HepG2 (cell line): ENCODE measurements at regions not wholly inside any gene's neighbourhood (a gene's known extent, or its start where the extent isn't known, plus 50 kb on each side); places are given as distances from the start of the nearest gene placed in this dataset.

Experiments
- ATAC-seq: fragments of 200-7000 bp; cut with Tn5 transposase; 3 replicates; pipeline ENCODE4 v1.9.1; 2020; ENCODE audit warnings: mild to moderate bottlenecking, moderate library complexity
- BruUV-seq: library from RNA; stranded (reverse); fragments of 400-500 nt; replicated peaks from 2 replicates; lab custom pipeline; 2021; lab: Mats Ljungman, UMichigan
- CTCF ChIA-PET: fragments of 300-600 bp; formaldehyde crosslinking; extraction: SDS; loops from one replicate; lab custom pipeline; 2021; ENCODE audit warnings: low total read pairs, inconsistent platforms, low intra/inter-chr PET ratio; lab: Yijun Ruan, JAX
- POLR2A ChIA-PET: fragments of 350-600 bp; sonication (Branson Sonifier 250); formaldehyde crosslinking; loops from one replicate; lab custom pipeline; 2020; ENCODE audit warnings: antibody characterized with exemption, inconsistent platforms; lab: Yijun Ruan, JAX
- DNase-seq: peaks from one replicate; pipeline ENCODE4 v3.0.0-alpha.2; 2015; ENCODE audit warnings: low spot score
- FAIRE-seq: peaks from 3 replicates; lab custom pipeline; 2011; peaks lifted over from hg19 to GRCh38; lab: Jason Lieb, UNC
- H2AFZ ChIP-seq: one replicate; pipeline ENCODE4 v1.6.1; 2011; ENCODE audit warnings: low read length, inconsistent platforms
- H3K27ac ChIP-seq: fragments of 300-600 bp; 3 replicates; pipeline ENCODE4 v1.8.0; 2011; ENCODE audit warnings: mixed run types, mild to moderate bottlenecking, mixed read lengths, low read length, inconsistent platforms; ENCODE audit not compliant: insufficient read depth; ENCODE audit errors: extremely low read length
- H3K27me3 ChIP-seq, 2 experiments: fragments of 200-600 bp in 1 of 2; 2 replicates in 1 of 2; 3 replicates in 1 of 2; pipeline versions ENCODE4 v1.6.0 to v1.8.0; 2011; ENCODE audit warnings: low read length in 2 of 2, mild to moderate bottlenecking in 2 of 2, moderate library complexity in 2 of 2, inconsistent platforms in 1 of 2; ENCODE audit not compliant: insufficient read depth in 2 of 2, control insufficient read depth in 1 of 2
- H3K36me3 ChIP-seq, 2 experiments: fragments of 200-600 bp in 1 of 2; replicated peaks in 1 of 2; 2 replicates in 1 of 2; 3 replicates in 1 of 2; pipeline versions ENCODE4 v1.5.1 to v1.8.0; 2011; ENCODE audit warnings: low read length in 2 of 2, inconsistent platforms in 1 of 2; ENCODE audit not compliant: insufficient read depth in 2 of 2, control insufficient read depth in 1 of 2
- H3K4me1 ChIP-seq: 2 replicates; pipeline ENCODE4 v1.5.1; 2012; ENCODE audit warnings: low read length, inconsistent platforms; ENCODE audit not compliant: insufficient read depth
- H3K4me2 ChIP-seq: 2 replicates; pipeline ENCODE4 v1.6.0; 2011; ENCODE audit warnings: low read depth, low read length, inconsistent platforms
- H3K4me3 ChIP-seq, 3 experiments: fragments of 200-600 bp in 1 of 3; sonication (generic), shearing (Covaris generic) in 1 of 3; replicated peaks in 1 of 3; 2 replicates each; pipeline ENCODE4 v1.5.1; 2011 to 2016; ENCODE audit warnings: low read length in 3 of 3, inconsistent platforms in 2 of 3, low read depth in 2 of 3, mild to moderate bottlenecking in 2 of 3, control low read depth in 1 of 3, mixed read lengths in 1 of 3; ENCODE audit not compliant: insufficient read depth in 1 of 3
- H3K79me2 ChIP-seq: one replicate; pipeline ENCODE4 v1.6.1; 2011; ENCODE audit warnings: low read length, inconsistent platforms; ENCODE audit not compliant: insufficient read depth
- H3K9ac ChIP-seq: 2 replicates; pipeline ENCODE4 v1.6.0; 2011; ENCODE audit warnings: mild to moderate bottlenecking, low read depth, low read length, inconsistent platforms; ENCODE audit not compliant: insufficient read depth
- H3K9me3 ChIP-seq: 2 replicates; pipeline ENCODE4 v1.5.1; 2012; ENCODE audit warnings: mild to moderate bottlenecking, low read length
- H4K20me1 ChIP-seq: 2 replicates; pipeline ENCODE4 v1.6.0; 2011; ENCODE audit warnings: inconsistent platforms, mild to moderate bottlenecking, low read length, moderate library complexity; ENCODE audit not compliant: insufficient read depth
- PCBP2 ChIP-seq: fragments of 200-400 bp; formaldehyde crosslinking; optimal IDR thresholded peaks from 2 replicates; pipeline ENCODE3; 2018; ENCODE audit warnings: low read length, low read depth; ENCODE audit not compliant: poor library complexity, severe bottlenecking
- ZFP37 ChIP-seq: sonication (generic); formaldehyde crosslinking; IDR thresholded peaks from 2 replicates; pipeline ENCODE4 v1.4.0; 2020; ENCODE audit warnings: missing genetic modification reagents, borderline replicate concordance
- ZNF230 ChIP-seq: sonication (generic); formaldehyde crosslinking; IDR thresholded peaks from 2 replicates; pipeline ENCODE4 v1.4.0; 2020; ENCODE audit warnings: mild to moderate bottlenecking, missing genetic modification reagents
- ZNF232 ChIP-seq: sonication (generic); formaldehyde crosslinking; IDR thresholded peaks from 2 replicates; pipeline ENCODE4 v1.4.0; 2020; ENCODE audit warnings: missing genetic modification reagents, borderline replicate concordance
- ZNF776 ChIP-seq: sonication (generic); formaldehyde crosslinking; IDR thresholded peaks from 2 replicates; pipeline ENCODE4 v1.4.0; 2020; ENCODE audit warnings: mild to moderate bottlenecking, missing genetic modification reagents
- WGBS: methylation state at CpG from one replicate; pipeline ENCODE4 v1.1.6; 2017; ENCODE audit warnings: low lambda C conversion rate; 5-methylcytosine and 5-hydroxymethylcytosine counted together
- in situ Hi-C: cut with HindIII; loops from 2 replicates; pipeline ENCODE4 v1.10.0; 2017; ENCODE audit warnings: low pct_unique_long_range_greater_than_20kb; ENCODE audit not compliant: extremely low pct_ligation_motif_present
- intact Hi-C: fragments of 100-400 bp; cut with micrococcal nuclease; formaldehyde crosslinking; loops from one replicate; pipeline ENCODE4 v1.10.0; 2022; ENCODE audit not compliant: unreplicated experiment
- TF ChIP-seq, protein P1 (sequence below): sonication (generic); formaldehyde crosslinking; IDR thresholded peaks from 2 replicates; pipeline ENCODE4 v1.5.0; 2020; ENCODE audit warnings: mild to moderate bottlenecking, missing genetic modification reagents, borderline replicate concordance

DNA sequence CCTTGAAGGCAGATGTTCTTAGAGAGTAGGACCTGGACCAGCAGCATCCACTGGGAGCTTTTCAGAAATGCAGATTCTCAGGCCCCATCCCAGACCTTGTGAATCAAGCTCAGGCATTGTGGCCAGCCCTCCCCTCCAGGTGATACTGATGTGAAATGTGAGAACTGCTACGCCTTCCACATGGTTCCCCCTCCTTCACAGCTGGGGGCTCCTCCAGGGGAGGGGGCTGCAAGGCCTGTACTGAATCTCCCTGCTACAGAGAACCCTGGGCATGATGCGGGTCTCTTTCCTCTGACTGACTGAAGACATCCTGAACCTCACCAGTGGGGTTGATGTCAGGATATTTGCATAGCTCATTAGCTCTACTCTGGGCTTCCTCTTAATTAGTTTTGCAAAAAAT is 141.8 kb upstream of the CSF3R start:
- DNase-seq (no peak), ATAC-seq (no peak), FAIRE-seq (no peak)
- H3K4me3 ChIP-seq = no peak overlapping the region
- BruUV-seq = no TSS peak
- H3K4me1 ChIP-seq = no peaks in the 10 kb centered on the region
- H3K9me3 ChIP-seq = no peaks in the 10 kb centered on the region
- intact Hi-C loops = no loop called here
- H3K4me2 ChIP-seq = no peak overlapping the region
- H3K79me2 ChIP-seq = no peaks in the 10 kb centered on the region
- in situ Hi-C loops = no loop called here
- POLR2A ChIA-PET = no interaction called here
- TF ChIP-seq ZNF776 (CRISPR knock-in tag) (no peak), PCBP2 (no peak), ZNF230 (CRISPR knock-in tag) (no peak), ZFP37 (CRISPR knock-in tag) (no peak), ZNF232 (CRISPR knock-in tag) (no peak)
- TF ChIP-seq, protein P1, sequence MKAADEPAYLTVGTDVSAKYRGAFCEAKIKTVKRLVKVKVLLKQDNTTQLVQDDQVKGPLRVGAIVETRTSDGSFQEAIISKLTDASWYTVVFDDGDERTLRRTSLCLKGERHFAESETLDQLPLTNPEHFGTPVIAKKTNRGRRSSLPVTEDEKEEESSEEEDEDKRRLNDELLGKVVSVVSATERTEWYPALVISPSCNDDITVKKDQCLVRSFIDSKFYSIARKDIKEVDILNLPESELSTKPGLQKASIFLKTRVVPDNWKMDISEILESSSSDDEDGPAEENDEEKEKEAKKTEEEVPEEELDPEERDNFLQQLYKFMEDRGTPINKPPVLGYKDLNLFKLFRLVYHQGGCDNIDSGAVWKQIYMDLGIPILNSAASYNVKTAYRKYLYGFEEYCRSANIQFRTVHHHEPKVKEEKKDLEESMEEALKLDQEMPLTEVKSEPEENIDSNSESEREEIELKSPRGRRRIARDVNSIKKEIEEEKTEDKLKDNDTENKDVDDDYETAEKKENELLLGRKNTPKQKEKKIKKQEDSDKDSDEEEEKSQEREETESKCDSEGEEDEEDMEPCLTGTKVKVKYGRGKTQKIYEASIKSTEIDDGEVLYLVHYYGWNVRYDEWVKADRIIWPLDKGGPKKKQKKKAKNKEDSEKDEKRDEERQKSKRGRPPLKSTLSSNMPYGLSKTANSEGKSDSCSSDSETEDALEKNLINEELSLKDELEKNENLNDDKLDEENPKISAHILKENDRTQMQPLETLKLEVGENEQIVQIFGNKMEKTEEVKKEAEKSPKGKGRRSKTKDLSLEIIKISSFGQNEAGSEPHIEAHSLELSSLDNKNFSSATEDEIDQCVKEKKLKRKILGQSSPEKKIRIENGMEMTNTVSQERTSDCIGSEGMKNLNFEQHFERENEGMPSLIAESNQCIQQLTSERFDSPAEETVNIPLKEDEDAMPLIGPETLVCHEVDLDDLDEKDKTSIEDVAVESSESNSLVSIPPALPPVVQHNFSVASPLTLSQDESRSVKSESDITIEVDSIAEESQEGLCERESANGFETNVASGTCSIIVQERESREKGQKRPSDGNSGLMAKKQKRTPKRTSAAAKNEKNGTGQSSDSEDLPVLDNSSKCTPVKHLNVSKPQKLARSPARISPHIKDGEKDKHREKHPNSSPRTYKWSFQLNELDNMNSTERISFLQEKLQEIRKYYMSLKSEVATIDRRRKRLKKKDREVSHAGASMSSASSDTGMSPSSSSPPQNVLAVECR (CRISPR knock-in tag) = no peak
- H2AFZ ChIP-seq = no peak overlapping the region
- H3K27ac ChIP-seq = no peak overlapping the region
- 20% methylated on average over 2 of the region's 2 CpGs for WGBS
- 0 out of 2 replicates have a peak, but pooled peaks cover 2% of the 10 kb centered on the region for H4K20me1 ChIP-seq
- CTCF ChIA-PET = no interaction called here
- H3K36me3 ChIP-seq = no peaks in the 10 kb centered on the region
- H3K9ac ChIP-seq = no peak overlapping the region
- no peaks in the 10 kb centered on the region; a peak in 1 of 5 replicates for H3K27me3 ChIP-seq
